Activated CD4-positive, alpha-beta memory T cell treated with anti-CD3 and anti-CD28 coated beads, Interleukin-2, amount 10 ng/mL, durations not matched to agents 7 days and 5 days (primary cell): ENCODE measurements at regions not wholly inside any gene's neighbourhood (a gene's known extent, or its start where the extent isn't known, plus 50 kb on each side); places are given as distances from the start of the nearest gene placed in this dataset.

ENCODE experiments used
- CTCF ChIA-PET: fragments of 350-600 bp; sonication (Branson Sonifier 250); formaldehyde crosslinking; loops from one replicate; lab custom pipeline; 2021; ENCODE audit warnings: antibody characterized with exemption, inconsistent platforms; lab: Charles Lee
- POLR2A ChIA-PET: fragments of 350-600 bp; sonication (Branson Sonifier 250); formaldehyde crosslinking; loops from one replicate; lab custom pipeline; 2021; ENCODE audit warnings: antibody characterized with exemption; lab: Charles Lee
- DNase-seq: peaks from one replicate; pipeline ENCODE4 v3.0.0-alpha.2; 2020
- H3K27ac Mint-ChIP-seq: one replicate; pipeline ENCODE4 v1.8.0; 2021; ENCODE audit warnings: mild to moderate bottlenecking, mixed read lengths
- H3K27me3 Mint-ChIP-seq: one replicate; pipeline ENCODE4 v1.8.0; 2021; ENCODE audit warnings: mixed read lengths
- H3K36me3 Mint-ChIP-seq: one replicate; pipeline ENCODE4 v1.8.0; 2021; ENCODE audit warnings: low read depth, mixed read lengths
- H3K4me1 Mint-ChIP-seq: one replicate; pipeline ENCODE4 v1.8.0; 2021; ENCODE audit warnings: mixed read lengths
- H3K4me3 Mint-ChIP-seq: one replicate; pipeline ENCODE4 v1.8.0; 2021; ENCODE audit warnings: mild to moderate bottlenecking, mixed read lengths
- H3K9me3 Mint-ChIP-seq: one replicate; pipeline ENCODE4 v1.8.0; 2021; ENCODE audit warnings: mixed read lengths

DNA sequence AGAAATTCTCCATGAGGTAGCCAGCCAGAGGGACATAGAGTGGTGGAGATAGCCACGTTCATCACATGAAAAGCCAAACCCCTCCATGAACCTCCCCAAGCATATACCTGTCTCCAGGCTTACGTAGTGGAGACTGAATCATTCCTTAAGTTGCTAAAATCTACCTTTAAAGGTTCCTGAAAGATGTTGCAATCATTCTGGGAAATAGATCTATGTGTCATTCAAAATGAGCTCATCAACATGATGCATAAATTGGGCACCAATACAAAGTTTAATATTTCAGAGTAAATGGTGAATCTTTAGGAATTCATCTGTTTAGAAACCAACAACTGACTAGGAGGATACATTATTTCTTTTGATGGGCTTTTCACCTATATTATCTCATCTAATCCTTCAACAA lies 362.6 kb upstream of the ID2 start:
- Mint-ChIP-seq H3K27me3 (peaks cover 15% of the 10 kb centered on the region), H3K36me3 (peaks cover 21% of the 10 kb centered on the region), H3K27ac (no peak overlapping the region), H3K9me3 (peaks cover 8% of the 10 kb centered on the region), H3K4me1 (peaks cover 36% of the 10 kb centered on the region), H3K4me3 (no peak overlapping the region)
- no peak for DNase-seq
- ChIA-PET POLR2A (interaction anchor here (0.5 to 1.7 kb wide), 4 partner anchors 8 to 87 kb away, joined by 3 to 4 read pairs (median 3); no protein-coding TSS in a partner anchor), CTCF (interaction anchor here (1.0 kb wide), 1 partner anchor 9 kb away, joined by 3 read pairs; no protein-coding TSS in a partner anchor)

DNA sequence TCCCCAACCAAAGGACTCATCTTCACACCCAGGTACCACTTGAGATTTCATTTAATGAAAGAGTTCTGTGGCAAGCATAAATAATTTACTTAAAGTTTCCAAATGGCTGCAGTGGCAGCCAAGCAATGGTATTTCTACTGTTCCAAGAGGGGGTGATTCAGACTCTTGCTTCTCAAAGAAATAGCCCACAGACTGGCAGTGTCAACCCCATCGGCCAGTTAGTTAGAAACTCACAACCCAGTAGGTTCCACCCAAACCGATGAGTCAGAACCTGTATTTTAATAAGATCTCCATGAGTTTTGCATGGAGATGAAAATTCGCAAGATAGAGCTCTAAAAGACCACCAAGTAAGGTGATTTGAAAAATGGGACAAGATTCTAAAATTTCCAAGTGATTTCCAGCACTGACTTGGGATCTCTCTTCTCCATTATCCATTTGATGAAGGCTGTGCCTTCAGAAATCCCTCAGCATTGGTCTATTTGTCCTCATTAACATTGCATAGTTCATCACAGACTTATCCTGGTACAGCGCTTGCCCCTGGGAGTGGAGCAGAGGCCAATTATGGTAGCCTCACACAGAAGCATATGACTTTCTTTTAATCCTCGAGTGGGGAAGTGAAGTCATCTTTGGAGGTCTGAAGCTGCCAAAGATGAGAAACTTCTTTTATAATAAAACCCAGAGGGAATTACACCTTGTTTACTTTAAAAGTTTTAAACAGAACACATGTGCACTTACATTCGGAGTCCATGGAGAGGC lies 361.4 kb upstream of the ID2 start:
- ChIA-PET POLR2A (no interaction called here), CTCF (no interaction called here)
- Mint-ChIP-seq H3K27ac (no peak overlapping the region), H3K4me3 (no peak overlapping the region), H3K27me3 (peaks cover 15% of the 10 kb centered on the region), H3K9me3 (peaks cover 7% of the 10 kb centered on the region), H3K4me1 (peaks cover 40% of the 10 kb centered on the region), H3K36me3 (peaks cover 16% of the 10 kb centered on the region)
- no peak for DNase-seq

DNA sequence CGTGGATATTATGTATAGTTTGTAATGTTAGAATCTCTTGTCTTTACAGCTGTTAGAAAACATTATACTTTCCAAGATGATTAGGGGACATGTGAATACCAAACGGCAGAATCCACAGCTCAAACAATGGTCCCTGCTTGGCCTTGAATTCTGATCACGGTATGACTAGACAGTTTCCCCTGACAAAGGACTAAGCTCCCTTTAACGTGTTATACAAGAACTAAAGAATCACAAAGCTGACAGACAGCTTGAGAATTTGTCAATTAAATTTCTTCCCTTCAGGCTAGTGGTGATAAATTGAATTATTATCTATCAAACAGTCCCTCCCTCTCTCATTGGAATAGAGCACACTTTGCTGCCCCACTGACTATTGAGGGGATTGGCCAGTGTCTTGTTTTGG lies 359.2 kb upstream of the ID2 start:
- DNase-seq = no peak
- no peak overlapping the region for H3K27ac Mint-ChIP-seq
- peaks cover 14% of the 10 kb centered on the region for H3K27me3 Mint-ChIP-seq
- H3K4me1 Mint-ChIP-seq = peaks cover 40% of the 10 kb centered on the region
- peaks cover 1% of the 10 kb centered on the region for H3K9me3 Mint-ChIP-seq
- H3K4me3 Mint-ChIP-seq = no peak overlapping the region
- CTCF ChIA-PET = no interaction called here
- H3K36me3 Mint-ChIP-seq = peaks cover 6% of the 10 kb centered on the region
- POLR2A ChIA-PET = interaction anchor here (1.1 kb wide), 1 partner anchor 14 kb away, joined by 3 read pairs; no protein-coding TSS in a partner anchor

DNA sequence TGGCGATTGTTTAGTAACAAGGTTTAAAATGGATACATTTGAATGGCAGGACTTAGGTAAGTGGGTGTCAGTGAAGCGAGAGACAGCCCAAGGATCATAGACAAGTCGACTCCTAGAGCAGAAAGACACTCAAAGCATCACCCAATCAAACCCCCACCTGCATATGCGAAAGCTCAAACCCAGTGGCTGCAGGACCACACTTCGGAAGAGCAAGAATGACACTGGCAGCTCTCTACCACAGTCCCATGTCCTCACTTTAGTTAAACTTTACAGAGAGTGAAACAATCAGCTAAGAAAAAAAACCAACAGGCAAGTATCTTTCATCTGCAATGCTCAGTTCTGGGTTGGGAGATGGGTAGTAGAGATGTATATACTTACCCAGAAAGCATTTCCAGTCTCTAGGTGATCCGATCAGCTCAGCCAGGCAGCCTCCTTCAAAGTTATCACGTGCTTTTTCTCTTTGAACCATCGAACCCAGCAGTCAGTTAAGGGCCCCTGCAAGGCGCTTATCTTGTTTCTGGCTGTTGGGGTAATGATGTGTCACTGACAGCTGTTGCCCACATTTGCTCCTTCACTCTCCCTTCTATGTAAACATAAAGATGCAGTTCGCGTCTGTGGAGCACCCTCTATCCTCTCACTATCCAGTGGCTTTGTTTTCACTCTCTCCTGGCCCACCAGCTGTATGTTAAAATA lies 357.5 kb upstream of the ID2 start:
- no peak overlapping the region for H3K4me3 Mint-ChIP-seq
- CTCF ChIA-PET = interaction anchor here (0.7 to 1.5 kb wide), 4 partner anchors 9 to 18 kb away, joined by 3 to 4 read pairs (median 3); no protein-coding TSS in a partner anchor
- DNase-seq = no peak
- POLR2A ChIA-PET = interaction anchor here (1.0 to 6.8 kb wide), 5 partner anchors 9 to 357 kb away, joined by 3 to 37 read pairs (median 7); partner anchors contain the start of gene ID2
- H3K9me3 Mint-ChIP-seq = peaks cover 1% of the 10 kb centered on the region
- H3K36me3 Mint-ChIP-seq = peaks cover 5% of the 10 kb centered on the region
- H3K4me1 Mint-ChIP-seq = peaks cover 43% of the 10 kb centered on the region
- peaks cover 9% of the 10 kb centered on the region for H3K27me3 Mint-ChIP-seq
- no peak overlapping the region for H3K27ac Mint-ChIP-seq

DNA sequence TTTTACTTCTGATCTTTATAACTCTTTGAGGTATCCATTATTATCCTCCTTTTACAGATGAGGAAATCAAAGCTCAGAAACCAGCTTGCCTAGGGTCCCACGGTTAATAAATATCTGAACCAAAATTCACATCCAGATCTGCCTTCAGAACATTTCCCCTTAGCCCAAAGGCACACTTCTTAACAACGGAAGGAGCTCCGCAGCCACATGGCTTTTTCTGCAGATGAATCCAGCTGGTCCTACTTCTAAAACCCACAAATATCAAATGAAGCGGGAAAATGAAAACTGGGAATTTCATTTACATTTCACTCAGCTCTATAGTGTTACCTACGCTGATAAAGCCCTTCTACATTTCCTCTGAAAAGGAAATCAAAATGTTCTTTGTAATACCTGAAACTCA lies 357.0 kb upstream of the ID2 start:
- Mint-ChIP-seq H3K36me3 (no peaks in the 10 kb centered on the region), H3K4me1 (peaks cover 45% of the 10 kb centered on the region), H3K27me3 (peaks cover 9% of the 10 kb centered on the region), H3K9me3 (peaks cover 1% of the 10 kb centered on the region), H3K27ac (no peak overlapping the region), H3K4me3 (no peak overlapping the region)
- ChIA-PET CTCF (interaction anchor here (1.1 to 1.5 kb wide), 3 partner anchors 10 to 12 kb away, joined by 3 to 4 read pairs (median 3); no protein-coding TSS in a partner anchor), POLR2A (interaction anchor here (1.0 to 6.8 kb wide), 5 partner anchors 9 to 357 kb away, joined by 3 to 37 read pairs (median 7); partner anchors contain the start of gene ID2)
- DNase-seq = no peak

DNA sequence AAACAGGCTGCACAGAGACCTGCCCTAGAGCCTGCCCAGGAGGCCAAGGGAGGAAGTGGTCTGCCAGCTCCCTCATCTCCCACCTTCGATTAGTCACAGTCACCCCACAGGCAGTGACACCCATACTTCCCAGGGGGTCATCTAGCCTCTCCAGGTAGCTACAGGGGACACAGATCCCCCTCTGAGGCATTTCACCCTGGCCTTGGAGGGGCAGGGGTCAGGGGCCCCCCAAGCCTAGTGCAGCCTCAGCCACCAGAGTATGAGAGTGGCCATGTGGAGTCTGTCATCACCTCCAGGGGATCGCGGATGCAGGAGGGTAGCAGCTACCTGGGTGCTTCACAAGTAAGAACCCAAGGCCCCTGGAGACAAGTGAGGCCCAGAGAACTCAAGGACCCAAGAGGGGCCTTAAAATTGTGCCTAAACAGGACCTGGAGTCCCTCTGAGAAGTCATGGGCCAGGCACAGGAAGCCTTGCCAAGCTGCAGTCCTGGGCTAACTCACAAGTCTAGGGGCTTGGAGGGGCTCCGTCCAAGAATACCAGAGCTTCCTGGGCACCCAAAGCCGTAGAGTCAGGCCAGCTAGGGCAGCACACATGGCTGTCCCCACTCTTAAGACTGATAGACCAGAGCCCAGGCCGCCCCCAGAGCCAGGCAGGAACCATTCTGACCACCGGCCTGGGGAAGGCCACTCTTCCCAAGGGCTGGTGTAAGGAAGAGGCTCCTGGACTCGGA lies 354.3 kb upstream of the ID2 start:
- no peak for DNase-seq
- ChIA-PET CTCF (interaction anchor here (0.9 to 1.2 kb wide), 2 partner anchors 14 to 899 kb away, joined by 3 to 4 read pairs; no protein-coding TSS in a partner anchor), POLR2A (interaction anchor here (1.1 to 6.8 kb wide), 3 partner anchors 10 to 216 kb away, joined by 3 to 37 read pairs (median 5); no protein-coding TSS in a partner anchor)
- H3K36me3 Mint-ChIP-seq = no peaks in the 10 kb centered on the region
- H3K27ac Mint-ChIP-seq = no peak overlapping the region
- peaks cover 10% of the 10 kb centered on the region for H3K27me3 Mint-ChIP-seq
- H3K4me3 Mint-ChIP-seq = no peak overlapping the region
- H3K4me1 Mint-ChIP-seq = peaks cover 52% of the 10 kb centered on the region
- H3K9me3 Mint-ChIP-seq = peaks cover 1% of the 10 kb centered on the region

DNA sequence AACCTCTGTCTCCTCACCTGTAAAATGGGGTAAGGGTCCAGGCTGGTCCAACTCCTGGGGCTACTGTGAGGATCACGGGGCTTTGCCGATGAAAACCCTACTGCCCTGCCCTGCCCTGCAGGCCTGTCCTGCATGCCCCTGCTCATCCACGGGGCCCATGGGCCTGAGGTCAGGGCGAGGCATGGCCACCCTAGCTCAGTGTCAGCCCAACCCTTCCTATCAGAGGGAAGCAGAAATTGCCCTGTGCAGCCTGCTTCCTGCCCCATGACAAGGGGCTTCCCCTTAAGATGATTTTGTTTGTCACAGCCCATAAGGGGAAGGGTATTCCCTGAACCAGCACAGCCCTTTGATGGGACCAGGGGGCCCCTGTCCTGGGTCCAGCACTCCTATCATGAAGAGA lies 353.6 kb upstream of the ID2 start:
- POLR2A ChIA-PET = interaction anchor here (1.1 to 6.8 kb wide), 4 partner anchors 9 to 216 kb away, joined by 3 to 37 read pairs (median 4); no protein-coding TSS in a partner anchor
- H3K4me1 Mint-ChIP-seq = peaks cover 52% of the 10 kb centered on the region
- H3K27me3 Mint-ChIP-seq = peaks cover 8% of the 10 kb centered on the region
- DNase-seq = no peak
- H3K9me3 Mint-ChIP-seq = peaks cover 1% of the 10 kb centered on the region
- no peak overlapping the region for H3K27ac Mint-ChIP-seq
- CTCF ChIA-PET = interaction anchor here (0.9 kb wide), 1 partner anchor 900 kb away, joined by 3 read pairs; no protein-coding TSS in a partner anchor
- no peak overlapping the region for H3K4me3 Mint-ChIP-seq
- no peaks in the 10 kb centered on the region for H3K36me3 Mint-ChIP-seq

DNA sequence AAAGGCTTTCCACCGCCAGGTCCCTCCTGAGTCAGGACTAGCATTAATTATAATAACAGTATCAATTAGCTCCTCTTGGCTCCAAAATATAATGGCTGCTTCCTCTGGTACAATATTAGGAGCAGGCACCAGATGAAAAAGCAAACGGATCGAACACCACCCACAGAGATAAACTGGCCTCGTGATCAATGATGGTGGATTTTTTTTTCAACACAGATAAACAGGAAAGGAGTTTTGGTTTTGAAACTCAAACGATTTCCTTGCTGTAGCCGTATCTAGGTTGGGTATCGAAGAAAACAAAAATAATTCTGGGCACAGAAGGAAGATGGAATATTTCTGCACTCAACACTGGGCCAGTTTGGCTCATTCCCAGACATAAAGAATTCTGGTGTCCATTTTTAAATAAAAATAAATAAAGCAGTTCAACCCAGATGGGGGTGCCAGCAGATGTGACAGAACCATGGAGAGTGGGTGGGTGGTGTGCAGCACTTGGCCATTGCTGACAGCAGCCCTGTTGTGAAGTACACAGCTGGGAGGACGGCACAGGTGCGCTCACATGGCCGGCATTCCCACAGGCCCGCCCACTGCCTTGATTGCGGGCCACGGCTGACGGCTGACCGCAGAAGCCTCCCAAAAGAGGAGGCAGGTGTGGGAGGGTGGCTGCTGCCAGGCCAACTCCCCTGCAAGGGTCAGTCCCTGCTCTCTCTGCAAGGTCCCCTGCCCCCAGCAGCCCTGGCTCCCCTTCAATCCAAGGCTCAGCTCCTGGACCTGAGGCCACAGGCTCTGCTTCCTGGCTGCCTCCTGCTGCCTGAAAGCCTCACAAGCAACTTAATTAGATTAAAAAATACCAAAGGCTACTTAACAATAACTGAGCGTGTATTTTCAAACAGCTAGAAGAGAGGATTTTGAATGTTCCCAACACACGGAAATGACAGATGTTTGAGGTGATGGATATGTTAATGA lies 351.9 kb upstream of the ID2 start:
- Mint-ChIP-seq H3K4me3 (no peak overlapping the region), H3K4me1 (peaks cover 47% of the 10 kb centered on the region), H3K9me3 (peaks cover 3% of the 10 kb centered on the region), H3K27me3 (peaks cover 2% of the 10 kb centered on the region), H3K36me3 (peaks cover 7% of the 10 kb centered on the region), H3K27ac (peak overlapping the region; percentile 71)
- CTCF ChIA-PET = interaction anchor here (0.8 to 1.2 kb wide), 2 partner anchors 16 to 22 kb away, joined by 3 read pairs; no protein-coding TSS in a partner anchor
- no peak for DNase-seq
- POLR2A ChIA-PET = interaction anchor here (1.6 to 6.8 kb wide), 3 partner anchors 18 to 28 kb away, joined by 4 to 37 read pairs (median 4); no protein-coding TSS in a partner anchor

DNA sequence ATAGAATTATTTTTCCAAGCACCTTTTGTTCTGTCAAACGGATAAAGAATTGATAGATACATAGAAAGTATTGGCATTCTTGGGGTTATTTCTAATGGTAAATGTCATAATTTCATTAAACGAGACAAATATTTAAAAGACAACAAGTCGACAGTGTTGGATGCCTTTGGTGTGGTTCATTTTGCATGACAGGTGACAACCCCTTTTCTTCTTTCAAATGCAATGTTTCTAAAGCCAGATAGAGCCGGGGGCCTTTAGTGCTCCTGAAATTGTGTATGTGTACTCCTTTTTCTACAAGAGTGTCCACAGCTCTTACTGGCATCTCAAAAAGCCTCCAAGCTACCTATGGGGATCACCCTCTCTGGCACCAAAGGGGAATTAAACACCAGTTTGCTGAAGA lies 350.8 kb upstream of the ID2 start:
- H3K9me3 Mint-ChIP-seq = peaks cover 3% of the 10 kb centered on the region
- H3K36me3 Mint-ChIP-seq = peaks cover 7% of the 10 kb centered on the region
- H3K27ac Mint-ChIP-seq = no peak overlapping the region
- ChIA-PET POLR2A (no interaction called here), CTCF (no interaction called here)
- H3K4me1 Mint-ChIP-seq = peaks cover 47% of the 10 kb centered on the region
- H3K4me3 Mint-ChIP-seq = no peak overlapping the region
- no peak for DNase-seq
- peaks cover 6% of the 10 kb centered on the region for H3K27me3 Mint-ChIP-seq

DNA sequence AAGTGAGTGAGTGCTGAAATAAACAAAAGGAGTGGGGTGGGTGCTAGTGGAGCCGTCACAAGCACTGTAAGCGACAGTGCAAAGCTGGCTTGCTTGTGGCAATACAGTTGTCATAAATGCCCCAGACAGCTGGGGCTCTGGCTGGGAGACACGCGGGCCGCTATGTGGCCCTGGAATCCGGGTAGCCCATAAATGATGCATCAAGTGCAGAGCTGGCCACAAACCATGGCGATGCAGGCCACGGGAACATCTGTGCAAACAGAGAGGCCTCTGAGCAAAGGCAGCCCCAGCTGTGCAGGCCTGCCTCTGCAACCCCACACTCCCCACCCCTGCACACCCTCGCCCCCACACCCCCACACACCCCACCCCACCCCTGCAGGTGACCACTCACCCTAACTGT lies 349.2 kb upstream of the ID2 start:
- Mint-ChIP-seq H3K4me1 (peaks cover 54% of the 10 kb centered on the region), H3K27me3 (peaks cover 6% of the 10 kb centered on the region), H3K4me3 (no peak overlapping the region), H3K9me3 (peaks cover 3% of the 10 kb centered on the region), H3K27ac (no peak overlapping the region), H3K36me3 (peaks cover 7% of the 10 kb centered on the region)
- CTCF ChIA-PET = no interaction called here
- no peak for DNase-seq
- POLR2A ChIA-PET = interaction anchor here (1.0 kb wide), 1 partner anchor 349 kb away, joined by 3 read pairs; no protein-coding TSS in a partner anchor

DNA sequence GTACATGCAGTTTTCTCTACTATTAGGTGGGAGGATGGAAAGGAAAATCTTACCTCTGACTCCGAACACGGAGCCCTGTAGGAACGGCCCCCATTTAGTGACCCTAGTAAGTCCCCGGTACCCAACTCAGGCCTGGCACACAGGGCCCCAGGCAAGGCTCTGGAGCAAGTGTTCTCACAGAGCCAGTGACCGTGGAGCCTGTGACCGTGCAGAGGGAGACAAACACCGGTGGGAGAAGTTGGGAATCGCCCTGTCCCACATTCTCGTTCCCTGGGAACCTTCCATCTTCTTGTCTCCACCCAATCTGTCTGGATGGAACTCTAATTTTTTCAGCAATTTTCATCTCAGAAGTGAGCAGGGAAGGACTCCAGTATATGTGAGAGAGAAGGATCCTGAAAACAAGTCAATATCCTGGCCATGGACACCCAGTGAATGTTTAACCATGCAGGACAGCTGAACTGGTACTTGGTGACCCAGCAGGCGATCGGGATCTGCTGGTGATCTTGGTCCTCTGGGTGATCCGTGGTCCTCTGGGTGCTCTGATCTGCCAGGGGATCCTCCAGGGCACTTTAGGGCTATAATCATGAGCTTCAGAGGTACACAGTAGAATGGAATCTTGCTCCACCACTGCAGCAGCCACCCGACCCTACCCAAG lies 348.6 kb upstream of the ID2 start:
- H3K27ac Mint-ChIP-seq = no peak overlapping the region
- H3K4me1 Mint-ChIP-seq = peaks cover 56% of the 10 kb centered on the region

More for the DNA sequence above, 348.6 kb upstream of the ID2 start:
- ChIA-PET CTCF (no interaction called here), POLR2A (no interaction called here)
- peaks cover 3% of the 10 kb centered on the region for H3K9me3 Mint-ChIP-seq
- peaks cover 7% of the 10 kb centered on the region for H3K36me3 Mint-ChIP-seq
- no peak overlapping the region for H3K4me3 Mint-ChIP-seq
- no peak for DNase-seq
- peaks cover 6% of the 10 kb centered on the region for H3K27me3 Mint-ChIP-seq
